ENCODE measurements at regions not wholly inside any gene's neighbourhood (a gene's known extent, or its start where the extent isn't known, plus 50 kb on each side); places are given as distances from the start of the nearest gene placed in this dataset.
"Not testable (repeated sequence)": the region's sequence is repeated elsewhere in the genome, so short reads cannot be mapped to it uniquely, and the experiment has no call there.

GRCh38 chr21:13843081-13843480, 233.5 kb downstream of the POTED start:
- TF ChIP-seq CTCF (conservative IDR thresholded peaks at IDR 0.05; ENCODE audit: low read length); EZH2phosphoT487 (IDR thresholded peaks at IDR 0.05; ENCODE audit: borderline replicate concordance): not testable (repeated sequence)

Measured in Loucy (cell line).